Epithelial cell of esophagus (primary cell): ENCODE measurements at regions not wholly inside any gene's neighbourhood (a gene's known extent, or its start where the extent isn't known, plus 50 kb on each side); places are given as distances from the start of the nearest gene placed in this dataset.
"Not testable (repeated sequence)": the region's sequence is repeated elsewhere in the genome, so short reads cannot be mapped to it uniquely, and the experiment has no call there.

Source experiments
- DNase-seq: peaks from one replicate; pipeline ENCODE4 v3.0.0; 2010; ENCODE audit warnings: low read depth
- H3K4me3 ChIP-seq: 2 replicates; pipeline ENCODE4 v1.5.1; 2011; ENCODE audit warnings: mild to moderate bottlenecking, low read length, control low read depth
- TF ChIP-seq, protein P1 (sequence below): IDR thresholded peaks from 2 replicates; pipeline ENCODE4 v1.5.1; 2011; ENCODE audit warnings: low read depth, mild to moderate bottlenecking, low read length, control low read depth, inconsistent platforms; ENCODE audit not compliant: insufficient read depth; ENCODE audit errors: missing control alignments

DNA sequence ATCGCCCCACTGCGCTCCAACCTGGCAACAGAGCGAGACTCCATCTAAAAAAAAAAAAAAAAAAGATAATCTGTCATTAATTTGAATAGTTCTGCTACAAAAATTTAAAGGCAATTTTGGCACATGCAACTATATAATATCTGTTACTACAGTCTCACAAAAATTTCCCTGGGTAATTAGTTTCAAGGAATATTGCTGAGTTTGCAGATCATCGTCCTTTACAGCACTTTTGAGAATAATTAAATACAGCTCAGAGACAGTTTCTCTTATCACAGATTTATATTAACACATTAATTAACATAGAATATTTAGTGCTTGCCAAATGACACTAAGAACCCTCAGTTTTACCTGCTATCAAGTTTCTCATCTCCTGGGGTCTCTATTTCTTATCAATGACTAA is 540.4 kb upstream of the ZNF804A start:
- DNase-seq: no peak
- TF ChIP-seq, protein P1, sequence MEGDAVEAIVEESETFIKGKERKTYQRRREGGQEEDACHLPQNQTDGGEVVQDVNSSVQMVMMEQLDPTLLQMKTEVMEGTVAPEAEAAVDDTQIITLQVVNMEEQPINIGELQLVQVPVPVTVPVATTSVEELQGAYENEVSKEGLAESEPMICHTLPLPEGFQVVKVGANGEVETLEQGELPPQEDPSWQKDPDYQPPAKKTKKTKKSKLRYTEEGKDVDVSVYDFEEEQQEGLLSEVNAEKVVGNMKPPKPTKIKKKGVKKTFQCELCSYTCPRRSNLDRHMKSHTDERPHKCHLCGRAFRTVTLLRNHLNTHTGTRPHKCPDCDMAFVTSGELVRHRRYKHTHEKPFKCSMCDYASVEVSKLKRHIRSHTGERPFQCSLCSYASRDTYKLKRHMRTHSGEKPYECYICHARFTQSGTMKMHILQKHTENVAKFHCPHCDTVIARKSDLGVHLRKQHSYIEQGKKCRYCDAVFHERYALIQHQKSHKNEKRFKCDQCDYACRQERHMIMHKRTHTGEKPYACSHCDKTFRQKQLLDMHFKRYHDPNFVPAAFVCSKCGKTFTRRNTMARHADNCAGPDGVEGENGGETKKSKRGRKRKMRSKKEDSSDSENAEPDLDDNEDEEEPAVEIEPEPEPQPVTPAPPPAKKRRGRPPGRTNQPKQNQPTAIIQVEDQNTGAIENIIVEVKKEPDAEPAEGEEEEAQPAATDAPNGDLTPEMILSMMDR: no peak
- H3K4me3 ChIP-seq: no peak overlapping the region

DNA sequence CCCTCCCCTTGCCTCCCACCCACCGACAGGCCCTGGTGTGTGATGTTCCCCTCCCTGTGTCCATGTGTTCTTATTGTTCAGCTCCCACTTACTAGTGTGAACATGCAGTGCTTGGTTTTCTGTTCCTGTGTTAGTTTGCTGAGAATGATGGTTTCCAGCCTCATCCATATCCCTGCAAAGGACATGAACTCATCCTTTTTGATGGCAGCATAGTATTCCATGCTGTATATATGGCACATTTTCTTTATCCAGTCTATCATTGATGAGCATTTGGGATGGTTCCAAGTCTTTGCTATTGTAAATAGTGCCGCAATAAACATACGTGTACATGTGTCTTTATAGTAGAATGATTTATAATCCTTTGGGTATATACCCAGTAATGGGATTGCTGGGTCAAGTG is 538.1 kb upstream of the ZNF804A start:
- H3K4me3 ChIP-seq, DNase-seq: not testable (repeated sequence)

DNA sequence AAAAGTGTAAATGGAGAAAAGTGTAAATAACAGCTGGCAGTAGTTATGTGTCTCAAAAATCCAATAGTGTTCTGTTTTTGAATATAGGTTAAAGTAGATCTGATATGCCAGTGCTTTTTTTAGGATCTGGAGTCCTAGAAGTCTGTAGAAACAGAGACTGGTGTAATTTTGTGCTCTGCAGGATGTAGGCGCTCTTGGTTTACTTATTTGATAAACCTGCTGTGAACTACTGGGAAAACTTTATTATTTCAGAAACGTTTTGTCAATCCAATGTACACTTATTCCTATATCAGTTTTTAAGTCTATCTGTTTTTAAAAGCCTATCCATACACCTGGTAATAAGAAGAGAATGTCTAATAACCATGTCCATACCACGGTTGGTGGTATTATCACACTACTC is 530.8 kb upstream of the ZNF804A start:
- TF ChIP-seq, protein P1: peak; percentile 9
- DNase-seq: no peak
- H3K4me3 ChIP-seq: no peak overlapping the region

DNA sequence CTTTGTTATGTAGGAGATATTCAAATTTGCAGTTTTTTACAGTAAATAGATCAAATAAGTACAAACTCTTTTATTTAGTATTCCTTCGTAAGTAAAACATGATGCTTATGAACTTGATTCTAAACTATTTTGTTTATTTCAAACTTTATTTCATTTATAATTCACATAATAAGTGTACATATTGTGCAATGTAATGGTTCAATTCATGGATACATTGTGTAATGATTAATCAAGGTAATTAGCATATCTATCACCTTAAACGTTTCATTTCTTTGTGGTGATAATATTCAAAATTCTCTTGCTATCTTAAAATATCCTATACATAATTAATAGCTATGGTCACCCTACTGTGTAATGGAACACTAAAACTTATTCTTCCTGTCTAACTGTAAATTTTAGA is 525.9 kb upstream of the ZNF804A start:
- TF ChIP-seq, protein P1: no peak
- no peak overlapping the region for H3K4me3 ChIP-seq
- DNase-seq: no peak

DNA sequence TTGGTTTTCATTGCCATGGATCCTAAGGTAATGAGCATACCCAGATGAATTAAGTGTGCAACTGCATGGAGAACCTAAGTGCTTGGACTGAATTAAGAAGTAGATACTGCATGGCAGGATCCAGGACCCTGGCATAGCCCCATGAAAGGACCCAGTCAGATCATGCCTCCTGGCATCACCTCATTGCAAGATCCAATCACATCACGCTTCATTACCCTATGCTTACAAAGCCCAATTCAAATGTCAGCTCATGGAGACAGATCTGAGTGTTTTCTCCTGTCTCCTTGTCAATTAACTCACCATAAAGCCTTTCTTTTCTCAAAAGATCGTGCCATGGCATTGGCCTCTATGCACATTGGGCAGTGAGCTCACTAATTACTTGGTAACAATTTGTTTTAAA is 519.8 kb upstream of the ZNF804A start:
- TF ChIP-seq, protein P1: no peak
- H3K4me3 ChIP-seq: no peak overlapping the region
- DNase-seq: no peak

DNA sequence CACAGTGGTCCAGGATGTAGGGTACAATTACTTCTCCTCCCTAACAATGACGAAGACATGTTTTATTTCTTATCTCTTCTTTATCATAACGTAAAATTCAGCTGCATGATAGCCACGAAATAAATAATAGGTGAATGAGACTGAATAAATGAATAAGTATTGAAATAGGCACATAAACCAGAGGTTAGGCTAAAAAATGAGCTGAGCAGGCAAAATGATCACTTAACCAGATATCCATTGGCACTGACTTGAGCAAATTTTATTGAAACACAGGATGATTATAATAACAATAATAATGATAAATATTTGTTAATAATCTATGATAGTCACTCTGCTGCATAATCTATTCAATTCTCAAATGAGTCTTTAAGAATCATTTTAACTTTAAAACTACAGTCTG is 506.9 kb upstream of the ZNF804A start:
- H3K4me3 ChIP-seq: no peak overlapping the region
- TF ChIP-seq, protein P1: no peak
- DNase-seq: no peak

DNA sequence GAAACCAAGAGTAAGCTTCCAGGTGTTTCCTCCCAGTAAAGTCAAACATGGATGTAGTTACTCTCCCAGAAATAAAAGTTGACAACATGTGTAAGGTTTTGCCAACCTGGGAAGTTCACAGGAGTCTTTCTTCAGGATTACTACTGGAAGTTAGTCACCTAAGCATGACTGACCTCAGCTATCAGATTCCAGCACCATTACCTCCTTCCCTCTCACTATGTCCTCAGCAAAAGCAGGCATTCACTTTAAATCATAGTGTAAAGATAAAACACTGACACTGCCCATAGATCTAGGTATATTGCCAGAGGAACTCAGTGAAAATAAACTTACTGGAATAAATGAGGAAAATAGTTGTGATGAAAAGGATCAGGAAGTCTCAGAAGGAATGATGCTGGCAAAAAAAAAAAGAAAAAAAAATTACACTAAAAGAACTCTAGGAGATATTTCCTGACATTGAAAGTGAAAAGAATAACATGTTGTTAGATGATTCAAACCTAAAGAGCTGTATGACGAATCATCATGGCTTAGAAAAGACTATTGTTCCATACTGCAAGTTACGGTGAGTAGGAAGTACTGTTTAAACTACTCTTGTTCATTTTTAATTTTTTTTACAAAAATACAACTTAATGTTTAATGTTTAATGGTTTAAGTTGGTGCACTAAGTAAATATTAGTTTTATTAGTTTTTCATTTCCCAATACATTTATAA is 484.5 kb upstream of the ZNF804A start:
- H3K4me3 ChIP-seq: no peak overlapping the region
- TF ChIP-seq, protein P1: no peak
- peak; percentile 42 for DNase-seq
